Left colon (tissue), 2 donors: ENCODE measurements at regions not wholly inside any gene's neighbourhood (a gene's known extent, or its start where the extent isn't known, plus 50 kb on each side); places are given as distances from the start of the nearest gene placed in this dataset.
A peak's percentile ranks its signal among the peaks of the same experiment; 100 is the strongest.

Source experiments
- ATAC-seq: fragments of 200-7000 bp; cut with Tn5 transposase; one replicate; pipeline ENCODE4 v1.9.1; 2020; ENCODE audit warnings: mild to moderate bottlenecking, moderate library complexity
- DNase-seq, 2 donors: peaks; one replicate each; pipeline ENCODE4 v3.0.0-alpha.2; 2020
- intact Hi-C, 2 donors: fragments of 100-400 bp; cut with DNase I in 1 of 2; cut with micrococcal nuclease in 1 of 2; formaldehyde crosslinking; loops; one replicate each; pipeline versions ENCODE4 v1.11.2 to v1.14.0; 2022; cut with DNase I, micrococcal nuclease
- donor health status: DM: no; HTN: no; CAD: no.
- donor health status: DM: yes; HTN: yes; CAD: no.

DNA sequence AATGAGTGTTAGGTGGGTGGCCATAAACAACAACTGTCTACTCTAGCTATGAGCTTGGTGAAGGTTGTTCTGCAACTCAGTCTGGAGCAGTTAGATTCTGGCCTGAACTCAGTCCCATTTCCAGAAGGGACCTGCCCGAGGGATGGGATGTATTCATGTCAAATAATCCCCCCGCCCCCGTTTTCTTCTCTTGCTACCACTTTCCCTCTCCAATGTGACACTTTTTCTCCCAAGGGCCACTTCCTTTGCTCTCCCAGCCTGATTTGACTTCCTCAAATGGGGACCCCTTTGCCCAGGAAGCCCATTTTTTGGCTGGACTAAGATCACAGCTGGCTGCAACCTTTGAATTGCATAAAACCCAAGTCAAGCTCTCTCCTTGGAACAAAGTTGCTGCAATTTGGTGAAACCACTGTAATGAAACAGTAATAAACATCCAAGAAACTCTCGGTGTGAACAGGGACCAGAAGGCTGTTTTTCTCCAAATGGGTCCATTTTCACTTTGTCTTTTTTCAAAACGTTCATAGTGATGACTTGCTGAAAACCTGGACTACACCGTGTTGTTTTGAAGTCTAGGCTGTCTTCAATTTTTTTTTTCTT lies 137.2 kb upstream of the GSC start:
- ATAC-seq (no peak), DNase-seq (no peak)
- intact Hi-C loops, result no loop called here

- DNase-seq (no peak), ATAC-seq (no peak)
- intact Hi-C loops, result no loop called here
Observed at GRCh38 chr14:94906577-94906976, 136.7 kb upstream of the GSC start.

GRCh38 chr14:94904636-94905035 lies 134.7 kb upstream of the GSC start:
- no peak for ATAC-seq

DNA sequence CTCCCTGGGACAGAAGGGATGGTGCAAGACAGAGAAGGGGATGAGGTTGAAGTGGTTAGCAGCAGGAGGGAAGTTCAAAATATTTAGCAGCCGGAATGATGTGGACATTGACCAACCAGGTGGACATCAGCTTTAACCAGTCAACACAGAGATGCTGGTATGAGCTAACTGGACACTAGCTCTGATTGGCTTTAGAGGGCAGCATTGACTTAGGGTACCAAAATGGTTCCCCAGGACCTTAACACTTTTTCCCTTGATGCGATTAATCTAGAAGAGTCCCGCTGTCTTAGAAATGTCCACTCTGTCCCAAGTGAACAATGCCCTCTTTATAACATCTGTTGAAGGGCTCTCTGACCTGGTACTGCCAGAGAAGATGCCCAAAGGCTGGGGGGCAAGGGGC lies 134.0 kb upstream of the GSC start:
- DNase-seq (no peak), ATAC-seq (no peak)
- intact Hi-C loops, result no loop called here

More at GRCh38 chr14:94904636-94905035, 134.7 kb upstream of the GSC start:
- intact Hi-C loops, result no loop called here
- DNase-seq, result no peak

GRCh38 chr14:94903338-94903737 lies 133.4 kb upstream of the GSC start:
- intact Hi-C loops, result no loop called here
- ATAC-seq, result no peak
- DNase-seq, result no peak

GRCh38 chr14:94897561-94897960 lies 127.6 kb upstream of the GSC start:
- intact Hi-C loops, result no loop called here
- no peak for ATAC-seq
- no peak for DNase-seq

DNA sequence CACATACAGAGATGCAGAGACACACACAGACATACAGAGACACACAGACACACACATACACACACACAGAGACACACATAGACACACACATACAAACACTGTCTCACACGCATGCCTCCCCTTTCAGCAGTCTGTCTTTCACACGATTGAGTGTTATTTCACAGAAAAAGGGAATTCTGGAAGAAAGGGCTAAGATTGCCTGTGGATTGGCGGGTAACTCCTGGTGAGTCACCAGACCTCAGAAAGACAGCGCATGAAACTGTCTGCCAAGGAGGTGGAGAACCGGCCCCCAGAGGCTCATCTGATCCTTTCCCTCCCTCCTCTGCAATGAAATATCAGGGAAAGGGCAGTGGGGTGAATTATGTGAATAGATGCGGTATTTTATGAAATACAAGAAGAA lies 127.2 kb upstream of the GSC start:
- ATAC-seq (no peak), DNase-seq (peak in 1 of 2 donors; percentile 13)
- intact Hi-C loops, result no loop called here

DNA sequence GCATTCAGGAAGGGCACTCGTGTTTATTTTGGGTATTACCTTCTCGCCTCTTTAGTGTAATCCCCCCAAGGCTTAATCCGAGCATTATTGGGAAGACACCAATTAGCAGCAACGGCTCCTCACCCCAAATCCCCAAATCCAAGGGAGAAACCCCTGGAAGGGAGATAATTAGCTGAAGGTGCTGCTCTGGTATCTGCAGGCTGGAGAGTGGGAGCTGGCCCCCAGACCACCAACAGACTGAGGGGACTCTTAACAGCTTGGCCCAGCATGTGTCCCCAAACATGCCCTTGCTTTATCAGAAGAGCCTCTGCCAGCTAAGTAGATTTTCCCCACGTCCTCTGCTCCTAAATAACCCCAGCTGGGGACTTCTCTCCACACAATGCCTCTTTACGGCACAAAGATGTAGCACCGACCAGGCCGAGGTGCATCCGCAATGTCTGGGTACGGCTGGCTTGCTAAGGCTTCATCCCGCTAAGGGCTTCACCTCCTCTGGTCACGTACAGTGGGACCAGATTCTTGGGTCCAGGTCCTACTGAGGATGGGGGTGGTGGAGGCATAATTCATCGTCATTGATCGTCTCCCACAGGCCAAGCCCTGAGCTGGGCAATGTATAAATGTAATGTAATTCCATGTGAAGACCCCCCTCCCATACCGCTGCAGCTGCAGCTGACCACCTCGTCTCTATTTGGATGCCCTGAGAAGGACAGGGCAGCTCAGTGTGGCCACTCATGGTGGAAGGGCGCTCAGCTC lies 123.7 kb upstream of the GSC start:
- intact Hi-C loops, result no loop called here
- ATAC-seq (no peak), DNase-seq (peak in 1 of 2 donors; percentile 20)

DNA sequence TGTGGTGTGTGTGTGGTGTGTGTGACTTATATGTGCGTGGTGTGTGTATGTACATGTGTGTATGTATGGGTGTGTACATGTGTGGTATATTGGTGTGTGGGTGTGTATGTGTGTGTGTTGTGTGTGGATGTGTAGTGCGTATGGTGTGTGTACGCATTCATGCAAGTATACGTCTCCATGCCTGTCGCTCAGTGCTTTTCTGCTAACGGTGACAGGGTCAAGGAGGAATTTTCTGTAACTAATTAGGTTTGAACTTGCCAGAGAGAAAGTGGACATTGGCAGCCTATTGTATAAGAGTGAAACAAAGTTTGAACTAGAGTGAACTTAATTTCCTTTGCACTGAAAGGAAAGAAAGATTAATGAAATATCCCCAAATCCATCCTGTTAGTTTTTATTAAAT lies 120.9 kb upstream of the GSC start:
- intact Hi-C loops, result no loop called here
- no peak for ATAC-seq
- DNase-seq, result peak in 1 of 2 donors; percentile 8

GRCh38 chr14:94889520-94890312 lies 119.8 kb upstream of the GSC start:
- DNase-seq (peak in 1 of 2 donors; percentile 5), ATAC-seq (no peak)
- intact Hi-C loops, result no loop called here

GRCh38 chr14:94888121-94888520 lies 118.2 kb upstream of the GSC start:
- ATAC-seq, result peak; percentile 98
- intact Hi-C loops, result no loop called here
- peak; percentile 75 to 85 for DNase-seq

DNA sequence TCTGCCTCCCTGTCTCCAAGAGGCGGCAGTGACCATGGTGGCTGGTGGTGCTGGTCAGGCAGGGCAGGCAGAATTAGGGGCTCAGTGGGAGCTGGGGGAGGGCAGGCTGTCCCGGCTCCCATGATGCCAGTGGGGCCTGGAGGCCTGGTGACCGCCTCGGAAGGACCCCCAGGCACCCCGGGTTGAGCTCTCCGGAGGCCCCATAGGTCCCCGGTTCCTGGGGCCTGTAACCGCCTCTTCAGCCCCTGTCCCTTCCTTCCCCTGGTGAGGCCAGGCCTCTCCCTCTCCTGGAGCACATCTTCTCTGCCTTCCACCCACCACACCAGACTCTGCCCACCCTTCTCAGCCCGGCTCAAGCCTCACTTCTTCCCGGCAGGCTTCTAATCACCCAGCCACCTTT lies 117.7 kb upstream of the GSC start:
- DNase-seq (peak in 1 of 2 donors; percentile 9), ATAC-seq (no peak)
- intact Hi-C loops, result no loop called here

DNA sequence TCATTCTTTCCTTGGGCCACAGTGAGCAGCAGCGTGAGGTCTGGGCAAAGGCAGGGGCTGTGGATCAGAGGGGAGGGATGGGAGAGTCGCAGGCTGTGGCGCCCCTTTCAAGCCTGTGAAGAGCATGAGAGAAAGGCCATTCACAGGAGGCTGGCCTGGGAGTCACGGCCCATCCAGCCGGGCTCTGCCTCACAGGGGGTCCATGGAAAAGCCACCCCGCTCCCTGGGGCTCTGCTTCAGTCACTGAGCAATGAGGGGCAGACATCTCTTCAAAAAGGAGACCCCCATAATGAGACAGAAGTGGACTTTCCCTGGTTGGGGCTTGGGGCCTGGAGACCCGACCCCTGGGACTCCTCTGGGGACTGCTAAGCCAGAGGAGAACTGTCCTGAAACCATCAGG lies 117.0 kb upstream of the GSC start:
- no peak for ATAC-seq
- intact Hi-C loops, result no loop called here
- peak in 1 of 2 donors; percentile 20 for DNase-seq

GRCh38 chr14:94885481-94886155 lies 115.7 kb upstream of the GSC start:
- ATAC-seq, result no peak
- intact Hi-C loops, result no loop called here
- no peak for DNase-seq

- ATAC-seq (no peak), DNase-seq (no peak)
- intact Hi-C loops, result no loop called here
Observed at GRCh38 chr14:94884616-94885230, 114.8 kb upstream of the GSC start.

DNA sequence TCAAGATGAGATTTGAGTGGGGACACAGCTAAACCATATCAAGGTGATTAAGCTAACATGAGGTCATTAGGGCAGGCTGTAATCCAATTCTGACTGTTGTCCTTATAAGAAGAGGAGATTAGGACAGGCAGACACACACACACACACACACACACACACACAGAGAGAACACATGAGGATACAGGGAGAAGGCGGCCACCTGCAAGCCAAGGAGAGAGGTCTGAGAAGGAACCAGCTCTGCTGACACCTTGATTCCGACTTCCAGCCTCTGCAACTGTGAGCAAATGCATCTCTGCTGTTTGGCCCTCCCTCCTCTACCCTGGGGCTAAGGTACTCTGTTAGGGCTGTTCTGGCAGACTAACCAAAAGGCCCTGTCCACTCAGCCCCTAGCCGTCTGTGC lies 112.5 kb upstream of the GSC start:
- no peak for DNase-seq
- no peak for ATAC-seq
- intact Hi-C loops, result no loop called here

- ATAC-seq, result no peak
- DNase-seq, result no peak
- intact Hi-C loops, result no loop called here
Observed at GRCh38 chr14:94880876-94881275, 111.0 kb upstream of the GSC start.

DNA sequence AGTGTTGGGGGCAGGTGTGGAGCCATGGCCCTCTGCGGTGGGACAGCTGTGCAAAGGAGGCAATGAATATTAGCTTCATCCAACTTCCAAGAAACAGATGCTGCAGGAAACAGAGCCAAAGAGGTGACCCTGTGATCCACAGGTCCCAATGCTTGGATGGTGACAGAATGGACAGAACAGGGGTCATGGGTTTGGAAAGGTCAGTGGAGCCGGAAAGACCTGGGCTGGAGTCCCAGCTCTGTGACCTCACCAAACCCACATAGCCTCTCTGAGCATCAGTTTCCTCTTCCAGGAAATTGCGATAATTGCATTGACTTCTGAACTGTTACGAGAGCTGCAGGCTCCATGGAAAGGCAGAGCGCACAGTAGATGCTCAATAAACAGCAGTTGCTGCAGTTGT lies 110.2 kb upstream of the GSC start:
- intact Hi-C loops, result no loop called here
- ATAC-seq, result no peak
- no peak for DNase-seq

DNA sequence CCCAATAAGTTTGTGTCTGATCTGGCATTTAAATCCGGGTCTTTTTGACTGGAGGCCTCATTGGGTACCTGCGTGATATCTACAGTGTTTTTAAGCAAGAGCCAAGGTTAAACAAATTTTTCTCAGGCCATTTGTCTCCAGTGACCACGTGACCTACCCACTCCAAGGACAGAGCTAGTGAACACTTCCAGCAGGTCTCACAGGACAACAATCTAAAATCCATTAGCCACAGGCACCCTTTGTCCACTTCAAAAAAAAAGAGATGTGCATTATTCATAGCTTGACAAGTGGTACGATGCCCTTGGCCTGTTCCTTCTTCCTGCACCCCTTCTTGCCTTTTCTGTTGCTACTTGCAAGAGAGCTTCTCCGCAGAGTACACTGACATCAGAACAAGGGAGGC lies 109.6 kb upstream of the GSC start:
- intact Hi-C loops, result no loop called here
- DNase-seq (no peak), ATAC-seq (no peak)
